Panc1 (cell line): ENCODE measurements at regions not wholly inside any gene's neighbourhood (a gene's known extent, or its start where the extent isn't known, plus 50 kb on each side); places are given as distances from the start of the nearest gene placed in this dataset.

Experiments
- ATAC-seq: fragments of 200-7000 bp; cut with Tn5 transposase; 2 replicates; pipeline ENCODE4 v1.9.1; 2020; ENCODE audit warnings: mild to moderate bottlenecking, moderate library complexity
- BruUV-seq: library from RNA; stranded (reverse); fragments of 400-500 nt; replicated peaks from 2 replicates; lab custom pipeline; 2021; lab: Mats Ljungman, UMichigan
- CTCF ChIA-PET: fragments of 300-600 bp; sonication (Branson Sonifier 250); formaldehyde crosslinking; loops from one replicate; lab custom pipeline; 2022; ENCODE audit warnings: antibody characterized with exemption; lab: Charles Lee
- POLR2A ChIA-PET: fragments of 300-600 bp; sonication (Branson Sonifier 250); formaldehyde crosslinking; loops from one replicate; lab custom pipeline; 2022; ENCODE audit warnings: antibody characterized with exemption; lab: Charles Lee
- DNase-seq: peaks from one replicate; pipeline ENCODE4 v3.0.0-alpha.2; 2010; ENCODE audit warnings: low read depth, low spot score
- H3K27ac ChIP-seq: 2 replicates; pipeline ENCODE4 v1.5.1; 2011; ENCODE audit warnings: mild to moderate bottlenecking, low read length, inconsistent platforms
- H3K27me3 ChIP-seq: fragments of 200-500 bp; sonication (Bioruptor generic); 2 replicates; pipeline ENCODE4 v1.6.0; 2014; ENCODE audit warnings: low read length, inconsistent platforms; ENCODE audit not compliant: control insufficient read depth, insufficient read depth
- H3K36me3 ChIP-seq: fragments of 200-500 bp; sonication (Bioruptor generic); 2 replicates; pipeline ENCODE4 v1.5.1; 2014; ENCODE audit warnings: inconsistent platforms, mild to moderate bottlenecking, low read length, moderate library complexity; ENCODE audit not compliant: control insufficient read depth, insufficient read depth
- H3K4me1 ChIP-seq: 2 replicates; pipeline ENCODE4 v1.5.1; 2011; ENCODE audit warnings: inconsistent platforms, mild to moderate bottlenecking, low read length, moderate library complexity; ENCODE audit not compliant: control insufficient read depth, insufficient read depth
- H3K4me3 ChIP-seq, 2 experiments: 2 replicates each; pipeline ENCODE4 v1.5.1; 2011 to 2012; ENCODE audit warnings: low read depth in 2 of 2, low read length in 2 of 2, mild to moderate bottlenecking in 2 of 2, inconsistent platforms in 1 of 2, moderate library complexity in 1 of 2
- H3K9me3 ChIP-seq: fragments of 200-500 bp; sonication (Bioruptor generic); 2 replicates; pipeline ENCODE4 v1.5.1; 2014; ENCODE audit warnings: low read depth, mild to moderate bottlenecking, inconsistent platforms, low read length, moderate library complexity; ENCODE audit not compliant: control insufficient read depth, insufficient read depth
- CTCF ChIP-seq: fragments of 450-650 bp; IDR thresholded peaks from 2 replicates; pipeline ENCODE4 v1.5.1; 2017; ENCODE audit warnings: mild to moderate bottlenecking
- POLR2AphosphoS5 ChIP-seq: IDR thresholded peaks from 2 replicates; pipeline ENCODE4 v1.6.1; 2012; ENCODE audit warnings: mild to moderate bottlenecking, low read depth, low read length, moderate library complexity
- REST ChIP-seq, 2 experiments: IDR thresholded peaks; 2 replicates each; pipeline ENCODE4 v1.6.1; 2011 to 2012; ENCODE audit warnings: low read depth in 2 of 2, control low read depth in 1 of 2, low read length in 1 of 2, mild to moderate bottlenecking in 1 of 2, moderate library complexity in 1 of 2; ENCODE audit not compliant: insufficient read depth in 1 of 2
- SIN3A ChIP-seq: IDR thresholded peaks from 2 replicates; pipeline ENCODE4 v1.6.1; 2012; ENCODE audit warnings: low read depth, mild to moderate bottlenecking, low read length, moderate library complexity, borderline replicate concordance; ENCODE audit not compliant: insufficient read depth
- TCF7L2 ChIP-seq: IDR thresholded peaks from 2 replicates; pipeline ENCODE4 v1.6.1; 2011; ENCODE audit warnings: mild to moderate bottlenecking, low read depth, low read length, inconsistent platforms
- in situ Hi-C: cut with HindIII; loops from 2 replicates; pipeline ENCODE4 v1.10.0; 2016; ENCODE audit warnings: low sequenced_read_pairs, low pct_unique_long_range_greater_than_20kb
- intact Hi-C: fragments of 100-400 bp; cut with micrococcal nuclease; formaldehyde crosslinking; loops from one replicate; pipeline ENCODE4 v1.10.0; 2022; ENCODE audit not compliant: unreplicated experiment

GRCh38 chr3:99249627-99250026 lies 348.1 kb upstream of the DCBLD2 start:
- Histone ChIP-seq H3K36me3 (no peaks in the 10 kb centered on the region), H3K9me3 (no peaks in the 10 kb centered on the region), H3K27me3 (no peaks in the 10 kb centered on the region), H3K4me1 (no peaks in the 10 kb centered on the region), H3K4me3 (no peak overlapping the region), H3K27ac (no peak overlapping the region)
- CTCF ChIA-PET, result no interaction called here
- ATAC-seq, result no peak
- in situ Hi-C loops (no loop called here), intact Hi-C loops (no loop called here)
- POLR2A ChIA-PET, result no interaction called here
- no TSS peak for BruUV-seq
- TF ChIP-seq REST (IDR thresholded peaks at IDR 0.05; ENCODE audit: insufficient read depth in 1 of 2, low read depth in 2 of 2, low read length in 1 of 2) (no peak), TCF7L2 (no peak), POLR2AphosphoS5 (no peak), SIN3A (no peak), CTCF (no peak)
- DNase-seq, result no peak

GRCh38 chr3:99248913-99249312 lies 347.4 kb upstream of the DCBLD2 start:
- BruUV-seq, result no TSS peak
- intact Hi-C loops, result no loop called here
- Histone ChIP-seq H3K9me3 (no peaks in the 10 kb centered on the region), H3K36me3 (no peaks in the 10 kb centered on the region), H3K4me3 (no peak overlapping the region), H3K27me3 (no peaks in the 10 kb centered on the region), H3K4me1 (no peaks in the 10 kb centered on the region), H3K27ac (no peak overlapping the region)
- ATAC-seq (no peak), DNase-seq (no peak)
- TF ChIP-seq SIN3A, result no peak
- TF ChIP-seq CTCF, result no peak
- TF ChIP-seq REST (IDR thresholded peaks at IDR 0.05; ENCODE audit: insufficient read depth in 1 of 2, low read depth in 2 of 2, low read length in 1 of 2), result no peak
- TF ChIP-seq TCF7L2, result no peak
- no peak for TF ChIP-seq POLR2AphosphoS5
- in situ Hi-C loops, result no loop called here
- ChIA-PET POLR2A (no interaction called here), CTCF (no interaction called here)
